ENCODE measurements at regions not wholly inside any gene's neighbourhood (a gene's known extent, or its start where the extent isn't known, plus 50 kb on each side); places are given as distances from the start of the nearest gene placed in this dataset.

DNA sequence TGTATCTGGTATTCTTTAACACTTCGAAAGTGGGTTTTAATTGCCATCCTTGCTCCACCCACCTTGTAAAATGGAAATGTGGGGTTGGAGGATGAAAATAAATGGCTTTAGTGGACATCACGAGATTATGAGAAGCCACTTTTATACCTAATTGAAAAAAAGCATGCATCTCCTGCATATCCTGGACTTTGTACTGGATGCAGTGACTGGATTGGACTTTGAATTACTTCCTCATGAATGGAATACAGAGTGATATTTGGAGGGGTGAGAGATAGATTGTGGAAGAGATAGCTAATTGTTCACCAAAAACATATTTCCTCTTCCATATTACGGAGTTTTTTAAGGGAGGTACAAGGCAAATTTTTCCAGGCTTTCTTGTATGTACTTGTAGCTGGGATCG is 813.0 kb downstream of the TENT5A start:
- Histone ChIP-seq H3K27ac (ENCODE audit: poor library complexity, severe bottlenecking) (no peak overlapping the region), H3K36me3 (ENCODE audit: low read depth) (no peaks in the 10 kb centered on the region), H3K9me3 (ENCODE audit: severe bottlenecking) (no peaks in the 10 kb centered on the region), H3K4me3 (ENCODE audit: severe bottlenecking) (no peak overlapping the region), H3K27me3 (ENCODE audit: insufficient read depth, poor library complexity, severe bottlenecking) (no peaks in the 10 kb centered on the region), H3K4me1 (ENCODE audit: insufficient read depth, poor library complexity, severe bottlenecking) (no peaks in the 10 kb centered on the region)
- no peak for TF ChIP-seq CTCF (IDR thresholded peaks at IDR 0.05; ENCODE audit: poor library complexity, severe bottlenecking)
- ATAC-seq (ENCODE audit: low read depth): no peak
- DNase-seq (ENCODE audit: low spot score): no peak

- no peaks in the 10 kb centered on the region for H3K4me1 ChIP-seq (ENCODE audit: insufficient read depth, poor library complexity, severe bottlenecking)
- H3K36me3 ChIP-seq (ENCODE audit: low read depth): no peaks in the 10 kb centered on the region
- no peaks in the 10 kb centered on the region for H3K9me3 ChIP-seq (ENCODE audit: severe bottlenecking)
- no peak for TF ChIP-seq CTCF (IDR thresholded peaks at IDR 0.05; ENCODE audit: poor library complexity, severe bottlenecking)
- no peaks in the 10 kb centered on the region for H3K27me3 ChIP-seq (ENCODE audit: insufficient read depth, poor library complexity, severe bottlenecking)
- DNase-seq (ENCODE audit: low spot score): no peak
- no peak overlapping the region for H3K4me3 ChIP-seq (ENCODE audit: severe bottlenecking)
- H3K27ac ChIP-seq (ENCODE audit: poor library complexity, severe bottlenecking): no peak overlapping the region
- no peak for ATAC-seq (ENCODE audit: low read depth)
Measured at GRCh38 chr6:80938131-80938530, 814.4 kb downstream of the TENT5A start.

GRCh38 chr6:80932359-80932758 is 820.1 kb downstream of the TENT5A start:
- ATAC-seq (ENCODE audit: low read depth): no peak
- Histone ChIP-seq H3K4me3 (ENCODE audit: severe bottlenecking) (no peak overlapping the region), H3K4me1 (ENCODE audit: insufficient read depth, poor library complexity, severe bottlenecking) (no peaks in the 10 kb centered on the region), H3K27me3 (ENCODE audit: insufficient read depth, poor library complexity, severe bottlenecking) (no peaks in the 10 kb centered on the region), H3K27ac (ENCODE audit: poor library complexity, severe bottlenecking) (no peak overlapping the region), H3K36me3 (ENCODE audit: low read depth) (no peaks in the 10 kb centered on the region), H3K9me3 (ENCODE audit: severe bottlenecking) (no peaks in the 10 kb centered on the region)
- no peak for TF ChIP-seq CTCF (IDR thresholded peaks at IDR 0.05; ENCODE audit: poor library complexity, severe bottlenecking)
- DNase-seq (ENCODE audit: low spot score): no peak

DNA sequence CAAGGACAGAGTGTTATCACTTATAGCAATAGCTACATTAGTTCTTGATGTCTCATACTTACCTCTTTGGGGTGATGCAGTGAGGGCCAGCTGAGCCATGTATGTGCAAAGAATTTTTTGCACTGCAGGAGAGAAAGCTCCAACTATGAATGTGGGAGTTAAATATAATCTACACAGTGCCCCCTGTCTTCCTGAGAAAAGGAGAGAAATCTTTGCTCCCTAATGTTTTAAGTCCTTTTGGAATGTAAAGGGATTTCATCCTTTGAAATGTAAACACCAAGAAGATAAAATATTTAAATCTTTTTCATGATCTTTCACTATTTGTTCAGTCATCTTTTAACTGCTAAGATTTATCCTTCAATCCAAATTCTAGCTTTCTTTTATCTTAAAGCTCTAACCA is 822.1 kb downstream of the TENT5A start:
- no peak overlapping the region for H3K27ac ChIP-seq (ENCODE audit: poor library complexity, severe bottlenecking)
- no peaks in the 10 kb centered on the region for H3K9me3 ChIP-seq (ENCODE audit: severe bottlenecking)
- no peak for DNase-seq (ENCODE audit: low spot score)
- H3K27me3 ChIP-seq (ENCODE audit: insufficient read depth, poor library complexity, severe bottlenecking): no peaks in the 10 kb centered on the region
- no peak for ATAC-seq (ENCODE audit: low read depth)
- no peak for TF ChIP-seq CTCF (IDR thresholded peaks at IDR 0.05; ENCODE audit: poor library complexity, severe bottlenecking)
- no peaks in the 10 kb centered on the region for H3K36me3 ChIP-seq (ENCODE audit: low read depth)
- no peak overlapping the region for H3K4me3 ChIP-seq (ENCODE audit: severe bottlenecking)
- no peaks in the 10 kb centered on the region for H3K4me1 ChIP-seq (ENCODE audit: insufficient read depth, poor library complexity, severe bottlenecking)

DNA sequence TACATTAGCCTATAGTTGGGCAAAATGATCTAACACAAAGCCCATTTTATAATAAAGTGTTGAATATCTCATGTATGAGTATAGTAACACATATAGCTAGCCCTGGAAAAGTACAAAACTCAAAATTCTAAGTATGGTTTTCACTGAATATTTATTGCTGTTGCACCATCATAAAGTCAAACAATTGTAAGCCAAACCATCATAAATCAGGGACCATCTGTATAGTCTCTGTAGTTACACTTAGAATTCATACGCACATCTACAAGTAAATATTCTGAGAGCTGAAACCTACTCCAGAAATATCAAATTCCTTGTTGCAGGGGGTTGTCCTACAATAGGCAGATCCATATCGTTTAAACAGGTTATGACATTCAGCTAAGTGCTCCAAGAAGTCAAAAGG is 817.3 kb downstream of the BCKDHB start:
- Histone ChIP-seq H3K4me3 (ENCODE audit: severe bottlenecking) (no peak overlapping the region), H3K27me3 (ENCODE audit: insufficient read depth, poor library complexity, severe bottlenecking) (no peaks in the 10 kb centered on the region), H3K9me3 (ENCODE audit: severe bottlenecking) (no peaks in the 10 kb centered on the region), H3K36me3 (ENCODE audit: low read depth) (no peaks in the 10 kb centered on the region), H3K27ac (ENCODE audit: poor library complexity, severe bottlenecking) (no peak overlapping the region), H3K4me1 (ENCODE audit: insufficient read depth, poor library complexity, severe bottlenecking) (no peaks in the 10 kb centered on the region)
- DNase-seq (ENCODE audit: low spot score): no peak
- no peak for ATAC-seq (ENCODE audit: low read depth)
- TF ChIP-seq CTCF (IDR thresholded peaks at IDR 0.05; ENCODE audit: poor library complexity, severe bottlenecking): no peak
